ENCODE measurements at regions not wholly inside any gene's neighbourhood (a gene's known extent, or its start where the extent isn't known, plus 50 kb on each side); places are given as distances from the start of the nearest gene placed in this dataset.

DNA sequence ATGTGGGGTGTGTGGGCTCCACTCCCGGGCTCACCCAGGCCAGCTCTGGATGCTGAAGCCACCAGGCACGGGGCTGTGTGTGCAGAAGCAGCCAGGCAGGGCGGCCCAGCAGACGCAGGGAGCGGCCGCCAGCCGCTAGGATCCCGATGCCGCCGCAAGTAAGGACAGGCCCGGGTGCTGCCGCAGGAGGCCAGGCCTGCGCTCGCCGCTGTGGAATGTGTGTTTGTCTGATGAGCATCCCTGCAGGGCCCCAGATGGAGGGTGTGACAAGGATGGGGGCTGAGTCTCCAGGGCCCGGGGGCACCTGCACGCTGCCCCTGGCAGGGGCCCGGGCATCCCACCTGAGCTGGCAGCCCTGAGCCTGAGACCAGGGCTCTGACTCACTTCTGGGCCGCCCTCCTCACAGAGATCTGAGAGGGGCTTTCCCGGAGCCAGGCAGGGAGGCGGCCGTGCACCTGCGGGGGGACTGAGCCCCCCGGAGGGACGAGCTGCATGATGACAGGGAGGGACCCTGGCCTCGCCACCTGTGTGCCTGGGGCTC lies 101.5 kb downstream of the FOXL3 start:
- H3K9me3 ChIP-seq (replicated peaks; ENCODE audit: insufficient read depth, low read length), result no peaks in the 10 kb centered on the region
- no peaks in the 10 kb centered on the region for H3K36me3 ChIP-seq (replicated peaks; ENCODE audit: insufficient read depth, low read length)
- H3K4me3 ChIP-seq (ENCODE audit: low read length), result no peak overlapping the region
- TF ChIP-seq EZH2phosphoT487 (IDR thresholded peaks at IDR 0.05; ENCODE audit: low read length) (no peak), CTCF (IDR thresholded peaks at IDR 0.05; ENCODE audit: low read length) (no peak), EZH2 (optimal IDR thresholded peaks at IDR 0.05; ENCODE audit: low read depth, low read length) (no peak)
- no peak overlapping the region for H3K4me2 ChIP-seq (ENCODE audit: low read depth, low read length)
- no peaks in the 10 kb centered on the region for H3K4me1 ChIP-seq (ENCODE audit: low read length)
- no peak overlapping the region for H3K27ac ChIP-seq (ENCODE audit: low read length)
- no peak overlapping the region for H2AFZ ChIP-seq (ENCODE audit: low read length)
- no peak for DNase-seq
- H3K9me2 ChIP-seq (replicated peaks; ENCODE audit: insufficient read depth, low read length), result no peaks in the 10 kb centered on the region
- H3F3A ChIP-seq (ENCODE audit: insufficient read depth, low read length), result no peaks in the 10 kb centered on the region
- no peaks in the 10 kb centered on the region for H3K27me3 ChIP-seq (replicated peaks; ENCODE audit: insufficient read depth, low read length)
- H3K9ac ChIP-seq (ENCODE audit: low read length), result no peak overlapping the region
- H4K20me1 ChIP-seq (ENCODE audit: insufficient read depth, low read length), result no peaks in the 10 kb centered on the region
- no peaks in the 10 kb centered on the region for H3K79me2 ChIP-seq (ENCODE audit: low read length)

- no peaks in the 10 kb centered on the region for H4K20me1 ChIP-seq (ENCODE audit: insufficient read depth, low read length)
- H3K9ac ChIP-seq (ENCODE audit: low read length), result no peak overlapping the region
- H3K27me3 ChIP-seq (replicated peaks; ENCODE audit: insufficient read depth, low read length), result no peaks in the 10 kb centered on the region
- no peaks in the 10 kb centered on the region for H3K79me2 ChIP-seq (ENCODE audit: low read length)
- no peak overlapping the region for H3K4me2 ChIP-seq (ENCODE audit: low read depth, low read length)
- no peaks in the 10 kb centered on the region for H3F3A ChIP-seq (ENCODE audit: insufficient read depth, low read length)
- no peaks in the 10 kb centered on the region for H3K9me2 ChIP-seq (replicated peaks; ENCODE audit: insufficient read depth, low read length)
- DNase-seq, result no peak
- no peak overlapping the region for H3K27ac ChIP-seq (ENCODE audit: low read length)
- H3K9me3 ChIP-seq (replicated peaks; ENCODE audit: insufficient read depth, low read length), result no peaks in the 10 kb centered on the region
- TF ChIP-seq EZH2phosphoT487 (IDR thresholded peaks at IDR 0.05; ENCODE audit: low read length), result no peak
- no peak for TF ChIP-seq EZH2 (optimal IDR thresholded peaks at IDR 0.05; ENCODE audit: low read depth, low read length)
- no peak for TF ChIP-seq CTCF (IDR thresholded peaks at IDR 0.05; ENCODE audit: low read length)
- H3K4me3 ChIP-seq (ENCODE audit: low read length), result no peak overlapping the region
- no peak overlapping the region for H2AFZ ChIP-seq (ENCODE audit: low read length)
- no peaks in the 10 kb centered on the region for H3K4me1 ChIP-seq (ENCODE audit: low read length)
- no peaks in the 10 kb centered on the region for H3K36me3 ChIP-seq (replicated peaks; ENCODE audit: insufficient read depth, low read length)
These were observed 102.1 kb downstream of the FOXL3 start for GRCh38 chr7:391961-392524.

DNA sequence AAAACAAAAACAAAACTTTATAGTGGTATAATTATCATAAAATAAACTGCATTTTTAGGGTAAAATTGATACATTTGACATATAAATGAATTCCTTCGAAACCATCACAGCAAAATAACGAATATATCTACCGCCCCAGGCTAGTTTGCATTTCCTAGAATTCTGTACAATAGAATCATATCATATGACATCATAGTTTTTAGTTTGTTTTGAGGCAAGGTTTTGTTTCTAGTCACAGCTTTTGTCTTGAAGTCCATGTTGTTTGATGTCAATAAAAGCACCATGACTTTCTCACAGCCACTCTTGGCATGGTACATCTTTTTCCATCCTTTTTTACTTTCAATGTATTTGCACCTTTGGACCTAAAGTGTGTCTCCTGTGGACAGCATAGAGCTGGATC lies 102.9 kb downstream of the FOXL3 start:
- Histone ChIP-seq H2AFZ (ENCODE audit: low read length) (no peak overlapping the region), H3K9me2 (replicated peaks; ENCODE audit: insufficient read depth, low read length) (no peaks in the 10 kb centered on the region), H3K9ac (ENCODE audit: low read length) (no peak overlapping the region), H3K9me3 (replicated peaks; ENCODE audit: insufficient read depth, low read length) (no peaks in the 10 kb centered on the region), H4K20me1 (ENCODE audit: insufficient read depth, low read length) (no peaks in the 10 kb centered on the region), H3K36me3 (replicated peaks; ENCODE audit: insufficient read depth, low read length) (no peaks in the 10 kb centered on the region), H3K27me3 (replicated peaks; ENCODE audit: insufficient read depth, low read length) (no peaks in the 10 kb centered on the region), H3K79me2 (ENCODE audit: low read length) (no peaks in the 10 kb centered on the region), H3K4me1 (ENCODE audit: low read length) (no peaks in the 10 kb centered on the region), H3K4me3 (ENCODE audit: low read length) (no peak overlapping the region), H3K27ac (ENCODE audit: low read length) (no peak overlapping the region), H3F3A (ENCODE audit: insufficient read depth, low read length) (no peaks in the 10 kb centered on the region), H3K4me2 (ENCODE audit: low read depth, low read length) (no peak overlapping the region)
- no peak for DNase-seq
- TF ChIP-seq EZH2phosphoT487 (IDR thresholded peaks at IDR 0.05; ENCODE audit: low read length), result no peak
- TF ChIP-seq EZH2 (optimal IDR thresholded peaks at IDR 0.05; ENCODE audit: low read depth, low read length), result no peak

GRCh38 chr7:395643-396042 lies 105.7 kb downstream of the FOXL3 start:
- H3K27ac ChIP-seq (ENCODE audit: low read length), result no peak overlapping the region
- H3K27me3 ChIP-seq (replicated peaks; ENCODE audit: insufficient read depth, low read length), result no peaks in the 10 kb centered on the region
- no peak overlapping the region for H2AFZ ChIP-seq (ENCODE audit: low read length)
- H3K79me2 ChIP-seq (ENCODE audit: low read length), result no peaks in the 10 kb centered on the region
- no peaks in the 10 kb centered on the region for H3K4me1 ChIP-seq (ENCODE audit: low read length)
- no peaks in the 10 kb centered on the region for H3K9me2 ChIP-seq (replicated peaks; ENCODE audit: insufficient read depth, low read length)
- TF ChIP-seq EZH2 (optimal IDR thresholded peaks at IDR 0.05; ENCODE audit: low read depth, low read length), result no peak
- TF ChIP-seq EZH2phosphoT487 (IDR thresholded peaks at IDR 0.05; ENCODE audit: low read length), result no peak
- no peak for TF ChIP-seq CTCF (IDR thresholded peaks at IDR 0.05; ENCODE audit: low read length)
- H3K36me3 ChIP-seq (replicated peaks; ENCODE audit: insufficient read depth, low read length), result no peaks in the 10 kb centered on the region
- no peak overlapping the region for H3K9ac ChIP-seq (ENCODE audit: low read length)
- H3F3A ChIP-seq (ENCODE audit: insufficient read depth, low read length), result no peaks in the 10 kb centered on the region
- no peaks in the 10 kb centered on the region for H4K20me1 ChIP-seq (ENCODE audit: insufficient read depth, low read length)
- no peak overlapping the region for H3K4me3 ChIP-seq (ENCODE audit: low read length)
- no peaks in the 10 kb centered on the region for H3K9me3 ChIP-seq (replicated peaks; ENCODE audit: insufficient read depth, low read length)
- no peak for DNase-seq
- H3K4me2 ChIP-seq (ENCODE audit: low read depth, low read length), result no peak overlapping the region
